ENCODE measurements at regions not wholly inside any gene's neighbourhood (a gene's known extent, or its start where the extent isn't known, plus 50 kb on each side); places are given as distances from the start of the nearest gene placed in this dataset.

- DNase-seq (no peak), ATAC-seq (no peak)
- no peaks in the 10 kb centered on the region for H3K36me3 Mint-ChIP-seq (ENCODE audit: low read depth)
- POLR2A ChIA-PET, result no interaction called here
- H3K4me1 Mint-ChIP-seq, result no peaks in the 10 kb centered on the region
- intact Hi-C loops (cut with DNase I, micrococcal nuclease), result no loop called here
- H3K4me3 Mint-ChIP-seq, result no peak overlapping the region
- H3K9me3 Mint-ChIP-seq (ENCODE audit: low read depth), result no peaks in the 10 kb centered on the region
- H3K27me3 Mint-ChIP-seq, result peaks cover 3% of the 10 kb centered on the region
- H3K27ac Mint-ChIP-seq, result no peak overlapping the region
- CTCF ChIA-PET, result no interaction called here
Observed at GRCh38 chr2:199624958-199625357, 167.2 kb upstream of the SATB2 start.

GRCh38 chr2:199612509-199613130 lies 154.9 kb upstream of the SATB2 start:
- H3K36me3 Mint-ChIP-seq (ENCODE audit: low read depth), result no peaks in the 10 kb centered on the region
- H3K27ac Mint-ChIP-seq, result no peak overlapping the region
- H3K9me3 Mint-ChIP-seq (ENCODE audit: low read depth), result no peaks in the 10 kb centered on the region
- no peak for DNase-seq
- peaks cover 7% of the 10 kb centered on the region for H3K27me3 Mint-ChIP-seq
- POLR2A ChIA-PET, result no interaction called here
- CTCF ChIA-PET, result no interaction called here
- intact Hi-C loops (cut with DNase I, micrococcal nuclease), result no loop called here
- no peak overlapping the region for H3K4me3 Mint-ChIP-seq
- no peak for ATAC-seq
- H3K4me1 Mint-ChIP-seq, result no peaks in the 10 kb centered on the region

- ChIA-PET CTCF (no interaction called here), POLR2A (no interaction called here)
- no peaks in the 10 kb centered on the region for H3K4me1 Mint-ChIP-seq
- no peak overlapping the region for H3K4me3 Mint-ChIP-seq
- H3K27me3 Mint-ChIP-seq, result peaks cover 7% of the 10 kb centered on the region
- H3K36me3 Mint-ChIP-seq (ENCODE audit: low read depth), result no peaks in the 10 kb centered on the region
- DNase-seq, result no peak
- H3K9me3 Mint-ChIP-seq (ENCODE audit: low read depth), result no peaks in the 10 kb centered on the region
- no peak for ATAC-seq
- intact Hi-C loops (cut with DNase I, micrococcal nuclease), result no loop called here
- H3K27ac Mint-ChIP-seq, result no peak overlapping the region
Observed at GRCh38 chr2:199607914-199608313, 150.2 kb upstream of the SATB2 start.

- ChIA-PET CTCF (interaction anchor here (0.7 to 1.8 kb wide), 4 partner anchors 10 to 134 kb away, joined by 3 to 4 read pairs (median 3); no protein-coding TSS in a partner anchor), POLR2A (no interaction called here)
- DNase-seq (no peak), ATAC-seq (no peak)
- Mint-ChIP-seq H3K36me3 (ENCODE audit: low read depth) (no peaks in the 10 kb centered on the region), H3K27me3 (peaks cover 9% of the 10 kb centered on the region), H3K9me3 (ENCODE audit: low read depth) (no peaks in the 10 kb centered on the region), H3K4me1 (no peaks in the 10 kb centered on the region), H3K4me3 (no peak overlapping the region), H3K27ac (no peak overlapping the region)
- intact Hi-C loops (cut with DNase I, micrococcal nuclease), result no loop called here
Observed at GRCh38 chr2:199606193-199606780, 148.5 kb upstream of the SATB2 start.

GRCh38 chr2:199603721-199604291 lies 146.1 kb upstream of the SATB2 start:
- POLR2A ChIA-PET, result no interaction called here
- Mint-ChIP-seq H3K4me1 (no peaks in the 10 kb centered on the region), H3K4me3 (no peak overlapping the region), H3K27ac (no peak overlapping the region), H3K36me3 (ENCODE audit: low read depth) (no peaks in the 10 kb centered on the region), H3K27me3 (peaks cover 7% of the 10 kb centered on the region), H3K9me3 (ENCODE audit: low read depth) (no peaks in the 10 kb centered on the region)
- CTCF ChIA-PET, result no interaction called here
- DNase-seq (no peak), ATAC-seq (no peak)
- intact Hi-C loops (cut with DNase I, micrococcal nuclease), result loop anchor here in 1 of 2 experiments (5.0 kb wide), 1 partner anchor 133 kb away; no protein-coding TSS in a partner anchor

GRCh38 chr2:199602896-199603717 lies 145.4 kb upstream of the SATB2 start:
- H3K4me3 Mint-ChIP-seq, result no peak overlapping the region
- CTCF ChIA-PET, result interaction anchor here (0.8 kb wide), 1 partner anchor 21 kb away, joined by 3 read pairs; no protein-coding TSS in a partner anchor
- POLR2A ChIA-PET, result no interaction called here
- peaks cover 10% of the 10 kb centered on the region for H3K27me3 Mint-ChIP-seq
- no peaks in the 10 kb centered on the region for H3K9me3 Mint-ChIP-seq (ENCODE audit: low read depth)
- ATAC-seq (no peak), DNase-seq (no peak)
- H3K27ac Mint-ChIP-seq, result no peak overlapping the region
- intact Hi-C loops (cut with DNase I, micrococcal nuclease), result loop anchor here in 1 of 2 experiments (5.0 kb wide), 1 partner anchor 134 kb away; no protein-coding TSS in a partner anchor
- no peaks in the 10 kb centered on the region for H3K36me3 Mint-ChIP-seq (ENCODE audit: low read depth)
- no peaks in the 10 kb centered on the region for H3K4me1 Mint-ChIP-seq

- peaks cover 11% of the 10 kb centered on the region for H3K27me3 Mint-ChIP-seq
- intact Hi-C loops (cut with DNase I, micrococcal nuclease), result loop anchor here in 1 of 2 experiments (5.0 kb wide), 1 partner anchor 135 kb away; no protein-coding TSS in a partner anchor
- ChIA-PET CTCF (interaction anchor here (0.8 kb wide), 1 partner anchor 21 kb away, joined by 3 read pairs; no protein-coding TSS in a partner anchor), POLR2A (no interaction called here)
- no peak overlapping the region for H3K4me3 Mint-ChIP-seq
- no peak overlapping the region for H3K27ac Mint-ChIP-seq
- DNase-seq (peak; percentile 19), ATAC-seq (no peak)
- H3K9me3 Mint-ChIP-seq (ENCODE audit: low read depth), result no peaks in the 10 kb centered on the region
- H3K36me3 Mint-ChIP-seq (ENCODE audit: low read depth), result no peaks in the 10 kb centered on the region
- no peaks in the 10 kb centered on the region for H3K4me1 Mint-ChIP-seq
Observed at GRCh38 chr2:199602271-199602895, 144.6 kb upstream of the SATB2 start.

- H3K36me3 Mint-ChIP-seq (ENCODE audit: low read depth), result no peaks in the 10 kb centered on the region
- intact Hi-C loops (cut with DNase I, micrococcal nuclease), result loop anchor here in 1 of 2 experiments (5.0 to 10.0 kb wide), 2 partner anchors 141 to 1282 kb away; no protein-coding TSS in a partner anchor
Observed at GRCh38 chr2:199596549-199596948, 138.8 kb upstream of the SATB2 start.

GRCh38 chr2:199594443-199594842 lies 136.7 kb upstream of the SATB2 start:
- ChIA-PET CTCF (interaction anchor here (1.2 kb wide), 1 partner anchor 998 kb away, joined by 3 read pairs; no protein-coding TSS in a partner anchor), POLR2A (no interaction called here)
- no peak overlapping the region for H3K4me3 Mint-ChIP-seq
- peaks cover 10% of the 10 kb centered on the region for H3K27me3 Mint-ChIP-seq
- no peaks in the 10 kb centered on the region for H3K4me1 Mint-ChIP-seq
- H3K36me3 Mint-ChIP-seq (ENCODE audit: low read depth), result no peaks in the 10 kb centered on the region
- no peak for DNase-seq
- no peaks in the 10 kb centered on the region for H3K9me3 Mint-ChIP-seq (ENCODE audit: low read depth)
- ATAC-seq, result no peak
- intact Hi-C loops (cut with DNase I, micrococcal nuclease), result loop anchor here in 1 of 2 experiments (10.0 kb wide), 1 partner anchor 1280 kb away; no protein-coding TSS in a partner anchor
- no peak overlapping the region for H3K27ac Mint-ChIP-seq

More at GRCh38 chr2:199596549-199596948, 138.8 kb upstream of the SATB2 start:
- ChIA-PET POLR2A (no interaction called here), CTCF (interaction anchor here (0.6 to 1.7 kb wide), 4 partner anchors 10 to 1950 kb away, joined by 3 to 4 read pairs (median 4); no protein-coding TSS in a partner anchor)
- no peaks in the 10 kb centered on the region for H3K9me3 Mint-ChIP-seq (ENCODE audit: low read depth)
- H3K27ac Mint-ChIP-seq, result no peak overlapping the region
- peaks cover 11% of the 10 kb centered on the region for H3K27me3 Mint-ChIP-seq
- H3K4me3 Mint-ChIP-seq, result no peak overlapping the region
- no peak for ATAC-seq
- no peak for DNase-seq
- no peaks in the 10 kb centered on the region for H3K4me1 Mint-ChIP-seq

- no peaks in the 10 kb centered on the region for H3K36me3 Mint-ChIP-seq (ENCODE audit: low read depth)
- DNase-seq (no peak), ATAC-seq (no peak)
- H3K27ac Mint-ChIP-seq, result no peak overlapping the region
- H3K4me3 Mint-ChIP-seq, result no peak overlapping the region
- intact Hi-C loops (cut with DNase I, micrococcal nuclease), result loop anchor here in 1 of 2 experiments (10.0 kb wide), 1 partner anchor 1277 kb away; no protein-coding TSS in a partner anchor
- H3K4me1 Mint-ChIP-seq, result no peaks in the 10 kb centered on the region
- no peaks in the 10 kb centered on the region for H3K9me3 Mint-ChIP-seq (ENCODE audit: low read depth)
- CTCF ChIA-PET, result interaction anchor here (1.1 kb wide), 1 partner anchor 15 kb away, joined by 4 read pairs; no protein-coding TSS in a partner anchor
- H3K27me3 Mint-ChIP-seq, result peaks cover 2% of the 10 kb centered on the region
- POLR2A ChIA-PET, result no interaction called here
Observed at GRCh38 chr2:199591826-199592225, 134.1 kb upstream of the SATB2 start.

Data from activated CD4-positive, alpha-beta T cell treated with anti-CD3 and anti-CD28 coated beads for 36 hours (primary cell).